Astrocyte of the spinal cord (primary cell): ENCODE measurements at regions not wholly inside any gene's neighbourhood (a gene's known extent, or its start where the extent isn't known, plus 50 kb on each side); places are given as distances from the start of the nearest gene placed in this dataset.

ENCODE experiments used
- DNase-seq: peaks from one replicate; pipeline ENCODE4 v3.0.0; 2011; ENCODE audit warnings: low read depth, low spot score
- H3K4me3 ChIP-seq: 2 replicates; pipeline ENCODE4 v1.5.1; 2011; ENCODE audit warnings: low read depth, mild to moderate bottlenecking, low read length, moderate library complexity
- CTCF ChIP-seq: IDR thresholded peaks from 2 replicates; pipeline ENCODE4 v1.5.1; 2012; ENCODE audit warnings: low read depth, mild to moderate bottlenecking, low read length, inconsistent platforms
- in situ Hi-C: cut with HindIII; loops from 2 replicates; pipeline ENCODE4 v1.10.0; 2017; ENCODE audit warnings: low sequenced_read_pairs

GRCh38 chr4:125365731-125366130 lies 51.0 kb downstream of the FAT4 start:
- H3K4me3 ChIP-seq = no peak overlapping the region
- no peak for TF ChIP-seq CTCF
- in situ Hi-C loops = no loop called here
- no peak for DNase-seq

GRCh38 chr4:125368146-125368545 lies 53.4 kb downstream of the FAT4 start:
- in situ Hi-C loops = no loop called here
- DNase-seq = peak; percentile 66
- no peak for TF ChIP-seq CTCF
- peak overlapping the region; percentile 2 for H3K4me3 ChIP-seq

GRCh38 chr4:125368671-125369081 lies 53.9 kb downstream of the FAT4 start:
- no peak for TF ChIP-seq CTCF
- peak; percentile 95 for DNase-seq
- peak overlapping the region; percentile 23 for H3K4me3 ChIP-seq
- in situ Hi-C loops = no loop called here

- no peak overlapping the region for H3K4me3 ChIP-seq
- no peak for TF ChIP-seq CTCF
- in situ Hi-C loops = no loop called here
- no peak for DNase-seq
Measured at GRCh38 chr4:125369098-125369497, 54.3 kb downstream of the FAT4 start.

- H3K4me3 ChIP-seq = no peak overlapping the region
- DNase-seq = no peak
- no peak for TF ChIP-seq CTCF
- in situ Hi-C loops = no loop called here
Measured at GRCh38 chr4:125370478-125370877, 55.7 kb downstream of the FAT4 start.

- in situ Hi-C loops = no loop called here
- TF ChIP-seq CTCF = no peak
- DNase-seq = peak; percentile 40
- no peak overlapping the region for H3K4me3 ChIP-seq
Measured at GRCh38 chr4:125382995-125383394, 68.2 kb downstream of the FAT4 start.

- peak; percentile 13 for DNase-seq
- no peak overlapping the region for H3K4me3 ChIP-seq
- no peak for TF ChIP-seq CTCF
- in situ Hi-C loops = no loop called here
Measured at GRCh38 chr4:125387770-125388169, 73.0 kb downstream of the FAT4 start.
